Neuronal stem cell (in vitro differentiated cells): ENCODE measurements at regions not wholly inside any gene's neighbourhood (a gene's known extent, or its start where the extent isn't known, plus 50 kb on each side); places are given as distances from the start of the nearest gene placed in this dataset.
A peak's percentile ranks its signal among the peaks of the same experiment; 100 is the strongest.

Experiments used
- DNase-seq: peaks from one replicate; pipeline ENCODE4 v3.0.0-alpha.2; 2013; ENCODE audit warnings: low spot score
- H2AFZ ChIP-seq: one replicate; pipeline ENCODE4 v1.6.1; 2013; ENCODE audit warnings: mild to moderate bottlenecking, low read length, inconsistent platforms
- H2AK5ac ChIP-seq: 2 replicates; pipeline ENCODE4 v1.6.1; 2013; ENCODE audit warnings: low read depth, mild to moderate bottlenecking, inconsistent platforms, low read length, moderate library complexity, mixed read lengths
- H2BK120ac ChIP-seq: 2 replicates; pipeline ENCODE4 v1.6.1; 2013; ENCODE audit warnings: low read depth, mild to moderate bottlenecking, inconsistent platforms, low read length, moderate library complexity, mixed read lengths
- H2BK12ac ChIP-seq: one replicate; pipeline ENCODE4 v1.6.1; 2013; ENCODE audit warnings: low read length, inconsistent platforms
- H2BK15ac ChIP-seq: 2 replicates; pipeline ENCODE4 v1.6.1; 2013; ENCODE audit warnings: mild to moderate bottlenecking, low read length, inconsistent platforms, mixed read lengths
- H2BK5ac ChIP-seq: one replicate; pipeline ENCODE4 v1.6.1; 2013; ENCODE audit warnings: inconsistent platforms, mild to moderate bottlenecking, low read length, moderate library complexity
- H3K14ac ChIP-seq: one replicate; pipeline ENCODE4 v1.6.1; 2013; ENCODE audit warnings: low read length, inconsistent platforms
- H3K18ac ChIP-seq: 2 replicates; pipeline ENCODE4 v1.6.1; 2013; ENCODE audit warnings: low read length, inconsistent platforms
- H3K23ac ChIP-seq: 2 replicates; pipeline ENCODE4 v1.6.1; 2013; ENCODE audit warnings: low read depth, mild to moderate bottlenecking, mixed read lengths, low read length, inconsistent platforms; ENCODE audit not compliant: poor library complexity
- H3K27ac ChIP-seq: replicated peaks from 3 replicates; pipeline ENCODE4 v1.5.1; 2013; ENCODE audit warnings: low read length, inconsistent platforms
- H3K27me3 ChIP-seq, 3 experiments: 2 replicates each; pipeline ENCODE4 v1.6.1; 2013; ENCODE audit warnings: low read length in 3 of 3, mild to moderate bottlenecking in 2 of 3, inconsistent platforms in 1 of 3, low read depth in 1 of 3, mixed read lengths in 1 of 3, moderate library complexity in 1 of 3; ENCODE audit not compliant: control insufficient read depth in 3 of 3, insufficient read depth in 3 of 3
- H3K36me3 ChIP-seq, 2 donors: replicated peaks in 1 of 2; 2 replicates each; pipeline ENCODE4 v1.6.1; 2013; ENCODE audit warnings: low read length in 2 of 2; ENCODE audit not compliant: control insufficient read depth in 2 of 2, insufficient read depth in 2 of 2
- H3K4ac ChIP-seq: 2 replicates; pipeline ENCODE4 v1.6.1; 2013; ENCODE audit warnings: inconsistent platforms, mild to moderate bottlenecking, low read length, moderate library complexity
- H3K4me1 ChIP-seq, 2 donors: 1 replicate in 1 of 2; 2 replicates in 1 of 2; pipeline ENCODE4 v1.6.1; 2013; ENCODE audit warnings: low read length in 2 of 2, low read depth in 1 of 2; ENCODE audit not compliant: control insufficient read depth in 2 of 2, insufficient read depth in 1 of 2
- H3K4me2 ChIP-seq: one replicate; pipeline ENCODE4 v1.6.1; 2013; ENCODE audit warnings: mild to moderate bottlenecking, low read length, inconsistent platforms; ENCODE audit not compliant: insufficient read depth, poor library complexity, severe bottlenecking
- H3K4me3 ChIP-seq, 2 donors: 2 replicates each; pipeline ENCODE4 v1.5.1; 2013; ENCODE audit warnings: low read length in 2 of 2, mild to moderate bottlenecking in 2 of 2, inconsistent platforms in 1 of 2, moderate library complexity in 1 of 2
- H3K79me1 ChIP-seq: one replicate; pipeline ENCODE4 v1.6.1; 2013; ENCODE audit warnings: low read depth, mild to moderate bottlenecking, inconsistent platforms, low read length, moderate library complexity
- H3K9ac ChIP-seq: one replicate; pipeline ENCODE4 v1.6.1; 2013; ENCODE audit warnings: mild to moderate bottlenecking, low read depth, low read length, inconsistent platforms; ENCODE audit not compliant: poor library complexity
- H3K9me3 ChIP-seq, 2 donors: replicated peaks in 1 of 2; 2 replicates each; pipeline versions ENCODE3 to v1.6.1; 2013; ENCODE audit warnings: low read length in 2 of 2, mild to moderate bottlenecking in 2 of 2, inconsistent platforms in 1 of 2, low read depth in 1 of 2, mixed read lengths in 1 of 2, moderate library complexity in 1 of 2; ENCODE audit not compliant: control insufficient read depth in 2 of 2, insufficient read depth in 1 of 2
- H4K8ac ChIP-seq: one replicate; pipeline ENCODE4 v1.6.1; 2013; ENCODE audit warnings: low read depth, mild to moderate bottlenecking, inconsistent platforms, low read length, moderate library complexity
- H4K91ac ChIP-seq: one replicate; pipeline ENCODE4 v1.6.1; 2013; ENCODE audit warnings: low read length, low read depth, mild to moderate bottlenecking, inconsistent platforms; ENCODE audit not compliant: poor library complexity
- WGBS, 2 donors: extraction: QIAGEN DNeasy Blood & Tissue Kit; methylation state at CpG; one replicate each; pipeline ENCODE4 v1.1.7; 2013; ENCODE audit warnings: missing lambda C conversion rate in 2 of 2, mixed read lengths in 1 of 2; ENCODE audit not compliant: insufficient read length in 2 of 2, insufficient replicate concordance in 1 of 2; ENCODE audit errors: extremely low coverage in 2 of 2; 5-methylcytosine and 5-hydroxymethylcytosine counted together

DNA sequence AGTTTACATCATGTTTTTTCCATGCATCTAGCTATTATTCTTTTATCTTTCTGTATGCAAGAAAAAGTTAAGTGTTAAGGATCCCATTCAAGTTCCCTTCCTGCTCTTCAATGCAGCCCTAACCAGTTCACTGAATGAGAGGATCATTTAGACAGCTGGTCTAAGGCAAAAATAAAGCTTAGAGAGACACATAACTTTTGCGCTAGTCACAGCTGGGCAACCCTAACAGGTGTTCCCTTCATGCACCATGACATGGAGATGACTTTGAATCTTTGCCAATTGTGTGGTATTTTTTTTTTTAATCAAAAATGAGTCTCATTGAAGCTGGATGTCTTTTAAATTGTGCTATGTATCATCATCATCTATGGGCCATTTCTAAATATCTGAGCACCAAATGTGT lies 393.8 kb upstream of the CYRIA start:
- Histone ChIP-seq H2AFZ (no peak overlapping the region), H3K9me3 (no peaks in the 10 kb centered on the region), H3K14ac (no peak overlapping the region), H3K4me1 (peaks cover 0 to 7% of the 10 kb centered on the region in 2 donors), H3K23ac (no peak overlapping the region), H3K4me2 (no peak overlapping the region), H3K18ac (no peak overlapping the region), H3K79me1 (no peaks in the 10 kb centered on the region), H2BK5ac (no peak overlapping the region), H3K36me3 (no peaks in the 10 kb centered on the region), H4K91ac (no peak overlapping the region), H3K4ac (no peak overlapping the region), H3K27me3 (no peaks in the 10 kb centered on the region), H3K27ac (no peak overlapping the region), H2BK120ac (no peak overlapping the region), H2BK12ac (no peak overlapping the region), H2AK5ac (no peak overlapping the region), H4K8ac (no peak overlapping the region), H2BK15ac (no peak overlapping the region), H3K9ac (no peak overlapping the region), H3K4me3 (no peak overlapping the region)
- DNase-seq: no peak
- WGBS, 2 donors: no CpG with 5 or more reads among the region's 1 CpG

DNA sequence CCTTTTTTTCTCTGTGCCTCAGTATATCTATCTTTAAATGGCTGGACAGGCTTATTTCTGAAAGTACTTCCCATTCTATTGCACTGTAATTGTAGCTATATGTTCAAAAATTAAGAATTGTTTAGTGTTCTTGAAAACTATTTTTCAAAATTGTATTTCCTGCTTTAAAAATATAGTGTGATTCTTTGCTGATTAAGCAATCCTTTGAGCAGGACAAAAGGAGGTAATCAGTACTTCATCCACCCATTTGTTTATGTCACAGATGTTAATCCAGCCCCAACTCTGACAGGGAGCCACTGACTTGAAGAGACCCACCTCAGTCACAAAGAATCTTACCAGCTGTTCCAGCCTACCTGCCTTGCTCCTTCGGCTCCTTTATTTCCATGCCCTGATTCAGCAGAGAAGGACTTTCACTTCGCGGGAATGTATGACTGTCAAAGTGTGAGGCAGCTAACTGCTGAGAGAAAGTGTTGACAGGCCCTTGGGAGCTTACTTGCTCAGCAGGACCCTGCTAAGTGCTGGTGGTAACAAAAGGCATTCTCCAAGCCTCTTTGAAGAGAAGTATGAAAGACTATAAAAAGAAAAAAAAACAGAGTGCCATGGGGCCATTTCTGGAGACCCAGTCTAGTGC lies 393.3 kb upstream of the CYRIA start:
- H3K4me2 ChIP-seq: no peak overlapping the region
- H3K36me3 ChIP-seq: no peaks in the 10 kb centered on the region
- no peak overlapping the region for H3K4me3 ChIP-seq

DNA sequence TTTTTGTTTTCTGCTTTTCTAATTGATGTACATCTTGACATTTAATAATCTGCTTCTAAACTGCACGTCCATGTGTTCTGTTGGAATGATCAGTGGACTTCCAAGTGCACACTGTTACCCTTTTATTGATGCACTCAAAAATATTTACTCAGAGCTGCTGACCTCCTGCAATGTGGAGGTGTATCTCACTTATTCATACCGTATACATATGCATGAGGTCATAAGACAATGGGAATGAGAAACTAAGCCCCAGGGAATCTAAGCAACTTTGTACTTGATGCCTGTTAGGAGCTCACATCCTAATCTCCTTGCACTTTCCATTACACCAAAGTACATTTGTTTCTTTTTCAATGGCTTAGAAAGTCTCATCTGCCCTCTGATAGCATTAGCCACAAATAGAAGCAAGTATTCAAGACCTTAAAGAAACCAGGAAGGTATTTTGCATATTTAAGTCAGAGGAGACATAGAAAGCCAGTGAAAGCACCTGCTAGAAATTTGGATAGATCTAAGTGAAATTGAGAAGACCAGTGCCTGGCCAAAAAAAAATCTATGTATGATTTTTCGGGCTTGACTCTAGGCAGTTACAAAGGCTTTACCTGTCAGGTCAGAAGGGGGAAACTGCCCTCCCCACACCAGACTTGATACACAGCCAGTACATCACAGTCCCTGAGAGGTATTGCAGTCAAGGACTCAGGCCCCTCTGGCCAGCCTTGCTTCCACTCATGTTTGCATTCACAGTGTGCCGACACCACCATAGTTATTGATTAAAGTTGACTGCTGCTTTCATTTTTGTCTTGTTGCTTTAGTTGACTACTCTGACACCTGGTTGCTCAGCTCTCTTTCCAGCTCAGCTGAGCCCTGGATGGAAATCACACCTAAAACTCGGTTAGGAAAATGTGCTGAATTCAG lies 391.7 kb upstream of the CYRIA start:
- H3K18ac ChIP-seq: no peak overlapping the region
- no peak overlapping the region for H3K4me2 ChIP-seq
- no peak overlapping the region for H3K4me3 ChIP-seq
- no peak overlapping the region for H2AFZ ChIP-seq
- H3K23ac ChIP-seq: no peak overlapping the region
- H2BK12ac ChIP-seq: no peak overlapping the region
- no peak overlapping the region for H3K9ac ChIP-seq
- no peak overlapping the region for H2BK5ac ChIP-seq
- H3K4ac ChIP-seq: no peak overlapping the region
- no peak overlapping the region for H2BK15ac ChIP-seq
- no peak for DNase-seq
- H3K4me1 ChIP-seq: peaks cover 0 to 7% of the 10 kb centered on the region in 2 donors
- no CpG with 5 or more reads among the region's 5 CpGs for WGBS, 2 donors
- H3K27ac ChIP-seq: no peak overlapping the region
- H2BK120ac ChIP-seq: no peak overlapping the region
- no peak overlapping the region for H2AK5ac ChIP-seq
- no peaks in the 10 kb centered on the region for H3K36me3 ChIP-seq
- H3K14ac ChIP-seq: no peak overlapping the region
- no peaks in the 10 kb centered on the region for H3K9me3 ChIP-seq
- no peaks in the 10 kb centered on the region for H3K79me1 ChIP-seq
- no peak overlapping the region for H4K91ac ChIP-seq
- H3K27me3 ChIP-seq: no peaks in the 10 kb centered on the region
- no peak overlapping the region for H4K8ac ChIP-seq

More for the DNA sequence above, 393.3 kb upstream of the CYRIA start:
- Histone ChIP-seq H4K8ac (no peak overlapping the region), H2AFZ (no peak overlapping the region), H3K9ac (no peak overlapping the region), H3K79me1 (no peaks in the 10 kb centered on the region), H2BK5ac (no peak overlapping the region), H3K23ac (no peak overlapping the region), H4K91ac (no peak overlapping the region), H3K4ac (no peak overlapping the region), H3K18ac (no peak overlapping the region), H2BK120ac (no peak overlapping the region), H3K14ac (no peak overlapping the region), H3K27me3 (no peaks in the 10 kb centered on the region), H3K27ac (no peak overlapping the region), H3K4me1 (peaks cover 0 to 7% of the 10 kb centered on the region in 2 donors), H3K9me3 (no peaks in the 10 kb centered on the region), H2BK12ac (no peak overlapping the region), H2AK5ac (no peak overlapping the region), H2BK15ac (no peak overlapping the region)
- peak; percentile 29 for DNase-seq
- no CpG with 5 or more reads among the region's 3 CpGs for WGBS, 2 donors

DNA sequence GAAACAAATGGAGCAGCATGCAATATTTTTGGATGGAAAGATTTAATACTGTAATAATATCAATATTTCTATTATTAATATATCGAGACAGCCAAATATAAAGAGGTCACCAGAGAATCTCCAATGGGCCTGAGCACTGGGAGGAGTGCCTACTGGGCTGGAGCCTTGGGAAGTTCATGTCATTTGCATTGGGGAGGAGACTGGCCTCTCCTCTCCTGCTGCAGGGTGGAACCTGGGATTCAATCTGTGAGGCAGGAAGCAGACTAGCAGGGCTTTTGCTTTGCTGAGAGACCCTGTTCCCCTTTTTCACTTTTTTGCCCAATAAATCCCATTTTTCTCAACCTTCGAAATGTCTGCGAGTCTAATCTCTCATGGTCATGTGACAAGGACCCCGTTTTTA lies 390.6 kb upstream of the CYRIA start:
- no CpG with 5 or more reads among the region's 4 CpGs for WGBS, 2 donors
- Histone ChIP-seq H3K4me2 (no peak overlapping the region), H4K91ac (no peak overlapping the region), H3K4me3 (no peak overlapping the region), H3K36me3 (no peaks in the 10 kb centered on the region), H3K79me1 (no peaks in the 10 kb centered on the region), H2BK120ac (no peak overlapping the region), H3K27me3 (no peaks in the 10 kb centered on the region), H3K9ac (no peak overlapping the region), H3K9me3 (no peaks in the 10 kb centered on the region), H2BK15ac (no peak overlapping the region), H3K27ac (no peak overlapping the region), H2BK12ac (no peak overlapping the region), H3K4ac (no peak overlapping the region), H3K4me1 (peaks cover 0 to 12% of the 10 kb centered on the region in 2 donors), H3K18ac (no peak overlapping the region), H2AFZ (no peak overlapping the region), H2AK5ac (no peak overlapping the region), H3K23ac (no peak overlapping the region), H2BK5ac (no peak overlapping the region), H4K8ac (no peak overlapping the region), H3K14ac (no peak overlapping the region)
- DNase-seq: no peak
